Kidney capillary endothelial cell (primary cell): ENCODE measurements at regions not wholly inside any gene's neighbourhood (a gene's known extent, or its start where the extent isn't known, plus 50 kb on each side); places are given as distances from the start of the nearest gene placed in this dataset.

ENCODE experiments used
- DNase-seq: peaks from one replicate; pipeline ENCODE4 v3.0.0-alpha.2; 2018; ENCODE audit warnings: low spot score

GRCh38 chr17:5694551-5694950 is 110.2 kb upstream of the NLRP1 start:
- DNase-seq: no peak

- DNase-seq: no peak
Measured at GRCh38 chr17:5695480-5695879, 111.2 kb upstream of the NLRP1 start.

GRCh38 chr17:5698959-5699358 is 114.7 kb upstream of the NLRP1 start:
- DNase-seq: no peak

GRCh38 chr17:5699814-5700213 is 115.5 kb upstream of the NLRP1 start:
- DNase-seq: no peak

GRCh38 chr17:5700745-5701144 is 116.4 kb upstream of the NLRP1 start:
- DNase-seq: no peak

GRCh38 chr17:5701381-5701780 is 117.1 kb upstream of the NLRP1 start:
- DNase-seq: no peak

GRCh38 chr17:5702951-5703510 is 118.7 kb upstream of the NLRP1 start:
- no peak for DNase-seq

- no peak for DNase-seq
Measured at GRCh38 chr17:5703736-5704135, 119.4 kb upstream of the NLRP1 start.

- DNase-seq: no peak
Measured at GRCh38 chr17:5705081-5705875, 121.0 kb upstream of the NLRP1 start.

- DNase-seq: no peak
Measured at GRCh38 chr17:5705876-5706576, 121.7 kb upstream of the NLRP1 start.

GRCh38 chr17:5706577-5707210 is 122.4 kb upstream of the NLRP1 start:
- DNase-seq: peak; percentile 53

GRCh38 chr17:5707482-5707881 is 123.2 kb upstream of the NLRP1 start:
- DNase-seq: no peak

- DNase-seq: no peak
Measured at GRCh38 chr17:5708344-5708743, 124.0 kb upstream of the NLRP1 start.

GRCh38 chr17:5711344-5711743 is 127.0 kb upstream of the NLRP1 start:
- no peak for DNase-seq

- no peak for DNase-seq
Measured at GRCh38 chr17:5714993-5715392, 130.7 kb upstream of the NLRP1 start.

- no peak for DNase-seq
Measured at GRCh38 chr17:5715478-5715877, 131.2 kb upstream of the NLRP1 start.

- DNase-seq: no peak
Measured at GRCh38 chr17:5718726-5719125, 134.4 kb upstream of the NLRP1 start.

- no peak for DNase-seq
Measured at GRCh38 chr17:5719976-5720375, 135.7 kb upstream of the NLRP1 start.

- DNase-seq: no peak
Measured at GRCh38 chr17:5730373-5730772, 146.1 kb upstream of the NLRP1 start.

GRCh38 chr17:5740937-5741336 is 156.6 kb upstream of the NLRP1 start:
- no peak for DNase-seq

GRCh38 chr17:5741810-5742209 is 157.5 kb upstream of the NLRP1 start:
- DNase-seq: no peak

- DNase-seq: no peak
Measured at GRCh38 chr17:5745111-5745813, 161.0 kb upstream of the NLRP1 start.
